ENCODE measurements at regions not wholly inside any gene's neighbourhood (a gene's known extent, or its start where the extent isn't known, plus 50 kb on each side); places are given as distances from the start of the nearest gene placed in this dataset.
A peak's percentile ranks its signal among the peaks of the same experiment; 100 is the strongest.

GRCh38 chr1:70685300-70686286 lies 274.5 kb downstream of the CTH start (continued):
- TF ChIP-seq RAD21 (CRISPR knock-in tag; conservative IDR thresholded peaks at IDR 0.05 in 1 of 2, IDR thresholded peaks at IDR 0.05 in 1 of 2): peak; percentile 81 to 92
- 0 out of 2 replicates have a peak, but pooled peaks have one; percentile 7 for TF ChIP-seq ZNF311 (CRISPR knock-in tag; IDR thresholded peaks at IDR 0.05)
- peak; percentile 62 for TF ChIP-seq SOX6 (IDR thresholded peaks at IDR 0.05)
- TF ChIP-seq ZFP36 (IDR thresholded peaks at IDR 0.05; ENCODE audit: low read depth, low read length, partially characterized antibody): peak; percentile 18
- TF ChIP-seq HOMEZ (CRISPR knock-in tag; IDR thresholded peaks at IDR 0.05): no peak
- no peak for TF ChIP-seq SNAPC5 (CRISPR knock-in tag; IDR thresholded peaks at IDR 0.05)
- TF ChIP-seq NFE2 (IDR thresholded peaks at IDR 0.05; ENCODE audit: low read depth): 0 out of 2 replicates have a peak, but pooled peaks have one; percentile 2
- TF ChIP-seq ZNF766 (CRISPR knock-in tag; conservative IDR thresholded peaks at IDR 0.05): no peak
- TF ChIP-seq EHMT2 (IDR thresholded peaks at IDR 0.05): peak; percentile 90
- TF ChIP-seq MYNN (IDR thresholded peaks at IDR 0.05): peak; percentile 46; the same call in 1 of the 2 replicates
- no peak for TF ChIP-seq MYNN (CRISPR knock-in tag; IDR thresholded peaks at IDR 0.05)
- no peak for TF ChIP-seq NCOA6 (IDR thresholded peaks at IDR 0.05)
- peak; percentile 82 for TF ChIP-seq MEIS2 (IDR thresholded peaks at IDR 0.05; ENCODE audit: partially characterized antibody)
- peak; percentile 84 for TF ChIP-seq CHAMP1 (IDR thresholded peaks at IDR 0.05)
- no peak for TF ChIP-seq KAT2B (IDR thresholded peaks at IDR 0.05; ENCODE audit: low read depth, low read length)
- 0 out of 2 replicates have a peak, but pooled peaks have one; percentile 19 for TF ChIP-seq MAFF (IDR thresholded peaks at IDR 0.05; ENCODE audit: low read length)
- TF ChIP-seq ZKSCAN8 (CRISPR knock-in tag; IDR thresholded peaks at IDR 0.05): no peak

Measured in K562 (cell line).